Panc1 (cell line): ENCODE measurements at regions not wholly inside any gene's neighbourhood (a gene's known extent, or its start where the extent isn't known, plus 50 kb on each side); places are given as distances from the start of the nearest gene placed in this dataset.

Experiments used
- ATAC-seq: fragments of 200-7000 bp; cut with Tn5 transposase; 2 replicates; pipeline ENCODE4 v1.9.1; 2020; ENCODE audit warnings: mild to moderate bottlenecking, moderate library complexity
- BruUV-seq: library from RNA; stranded (reverse); fragments of 400-500 nt; replicated peaks from 2 replicates; lab custom pipeline; 2021; lab: Mats Ljungman, UMichigan
- CTCF ChIA-PET: fragments of 300-600 bp; sonication (Branson Sonifier 250); formaldehyde crosslinking; loops from one replicate; lab custom pipeline; 2022; ENCODE audit warnings: antibody characterized with exemption; lab: Charles Lee
- POLR2A ChIA-PET: fragments of 300-600 bp; sonication (Branson Sonifier 250); formaldehyde crosslinking; loops from one replicate; lab custom pipeline; 2022; ENCODE audit warnings: antibody characterized with exemption; lab: Charles Lee
- DNase-seq: peaks from one replicate; pipeline ENCODE4 v3.0.0-alpha.2; 2010; ENCODE audit warnings: low read depth, low spot score
- H3K27ac ChIP-seq: 2 replicates; pipeline ENCODE4 v1.5.1; 2011; ENCODE audit warnings: mild to moderate bottlenecking, low read length, inconsistent platforms
- H3K27me3 ChIP-seq: fragments of 200-500 bp; sonication (Bioruptor generic); 2 replicates; pipeline ENCODE4 v1.6.0; 2014; ENCODE audit warnings: low read length, inconsistent platforms; ENCODE audit not compliant: control insufficient read depth, insufficient read depth
- H3K36me3 ChIP-seq: fragments of 200-500 bp; sonication (Bioruptor generic); 2 replicates; pipeline ENCODE4 v1.5.1; 2014; ENCODE audit warnings: inconsistent platforms, mild to moderate bottlenecking, low read length, moderate library complexity; ENCODE audit not compliant: control insufficient read depth, insufficient read depth
- H3K4me1 ChIP-seq: 2 replicates; pipeline ENCODE4 v1.5.1; 2011; ENCODE audit warnings: inconsistent platforms, mild to moderate bottlenecking, low read length, moderate library complexity; ENCODE audit not compliant: control insufficient read depth, insufficient read depth
- H3K4me3 ChIP-seq, 2 experiments: 2 replicates each; pipeline ENCODE4 v1.5.1; 2011 to 2012; ENCODE audit warnings: low read depth in 2 of 2, low read length in 2 of 2, mild to moderate bottlenecking in 2 of 2, inconsistent platforms in 1 of 2, moderate library complexity in 1 of 2
- H3K9me3 ChIP-seq: fragments of 200-500 bp; sonication (Bioruptor generic); 2 replicates; pipeline ENCODE4 v1.5.1; 2014; ENCODE audit warnings: low read depth, mild to moderate bottlenecking, inconsistent platforms, low read length, moderate library complexity; ENCODE audit not compliant: control insufficient read depth, insufficient read depth
- CTCF ChIP-seq: fragments of 450-650 bp; IDR thresholded peaks from 2 replicates; pipeline ENCODE4 v1.5.1; 2017; ENCODE audit warnings: mild to moderate bottlenecking
- POLR2AphosphoS5 ChIP-seq: IDR thresholded peaks from 2 replicates; pipeline ENCODE4 v1.6.1; 2012; ENCODE audit warnings: mild to moderate bottlenecking, low read depth, low read length, moderate library complexity
- REST ChIP-seq, 2 experiments: IDR thresholded peaks; 2 replicates each; pipeline ENCODE4 v1.6.1; 2011 to 2012; ENCODE audit warnings: low read depth in 2 of 2, control low read depth in 1 of 2, low read length in 1 of 2, mild to moderate bottlenecking in 1 of 2, moderate library complexity in 1 of 2; ENCODE audit not compliant: insufficient read depth in 1 of 2
- SIN3A ChIP-seq: IDR thresholded peaks from 2 replicates; pipeline ENCODE4 v1.6.1; 2012; ENCODE audit warnings: low read depth, mild to moderate bottlenecking, low read length, moderate library complexity, borderline replicate concordance; ENCODE audit not compliant: insufficient read depth
- TCF7L2 ChIP-seq: IDR thresholded peaks from 2 replicates; pipeline ENCODE4 v1.6.1; 2011; ENCODE audit warnings: mild to moderate bottlenecking, low read depth, low read length, inconsistent platforms
- in situ Hi-C: cut with HindIII; loops from 2 replicates; pipeline ENCODE4 v1.10.0; 2016; ENCODE audit warnings: low sequenced_read_pairs, low pct_unique_long_range_greater_than_20kb
- intact Hi-C: fragments of 100-400 bp; cut with micrococcal nuclease; formaldehyde crosslinking; loops from one replicate; pipeline ENCODE4 v1.10.0; 2022; ENCODE audit not compliant: unreplicated experiment

GRCh38 chr13:106326751-106327150 lies 208.7 kb downstream of the EFNB2 start:
- H3K4me3 ChIP-seq, result no peak overlapping the region
- H3K36me3 ChIP-seq, result no peaks in the 10 kb centered on the region
- BruUV-seq, result no TSS peak
- in situ Hi-C loops (no loop called here), intact Hi-C loops (no loop called here)
- H3K4me1 ChIP-seq, result no peaks in the 10 kb centered on the region
- DNase-seq, result no peak
- no peaks in the 10 kb centered on the region for H3K9me3 ChIP-seq
- no peaks in the 10 kb centered on the region for H3K27me3 ChIP-seq
- TF ChIP-seq REST (IDR thresholded peaks at IDR 0.05; ENCODE audit: insufficient read depth in 1 of 2, low read depth in 2 of 2, low read length in 1 of 2) (no peak), SIN3A (no peak), CTCF (no peak), TCF7L2 (no peak), POLR2AphosphoS5 (no peak)
- no peak overlapping the region for H3K27ac ChIP-seq
- POLR2A ChIA-PET, result no interaction called here
- CTCF ChIA-PET, result no interaction called here
- no peak for ATAC-seq

GRCh38 chr13:106324444-106324843 lies 211.0 kb downstream of the EFNB2 start:
- Histone ChIP-seq H3K4me3 (no peak overlapping the region), H3K4me1 (no peaks in the 10 kb centered on the region), H3K9me3 (no peaks in the 10 kb centered on the region), H3K36me3 (no peaks in the 10 kb centered on the region), H3K27ac (no peak overlapping the region), H3K27me3 (no peaks in the 10 kb centered on the region)
- BruUV-seq, result no TSS peak
- in situ Hi-C loops (no loop called here), intact Hi-C loops (no loop called here)
- ChIA-PET CTCF (no interaction called here), POLR2A (no interaction called here)
- ATAC-seq (no peak), DNase-seq (no peak)
- TF ChIP-seq REST (IDR thresholded peaks at IDR 0.05; ENCODE audit: insufficient read depth in 1 of 2, low read depth in 2 of 2, low read length in 1 of 2) (no peak), TCF7L2 (no peak), POLR2AphosphoS5 (no peak), CTCF (no peak)
